ENCODE measurements at regions not wholly inside any gene's neighbourhood (a gene's known extent, or its start where the extent isn't known, plus 50 kb on each side); places are given as distances from the start of the nearest gene placed in this dataset.
A peak's percentile ranks its signal among the peaks of the same experiment; 100 is the strongest.
"Not testable (repeated sequence)": the region's sequence is repeated elsewhere in the genome, so short reads cannot be mapped to it uniquely, and the experiment has no call there.

DNA sequence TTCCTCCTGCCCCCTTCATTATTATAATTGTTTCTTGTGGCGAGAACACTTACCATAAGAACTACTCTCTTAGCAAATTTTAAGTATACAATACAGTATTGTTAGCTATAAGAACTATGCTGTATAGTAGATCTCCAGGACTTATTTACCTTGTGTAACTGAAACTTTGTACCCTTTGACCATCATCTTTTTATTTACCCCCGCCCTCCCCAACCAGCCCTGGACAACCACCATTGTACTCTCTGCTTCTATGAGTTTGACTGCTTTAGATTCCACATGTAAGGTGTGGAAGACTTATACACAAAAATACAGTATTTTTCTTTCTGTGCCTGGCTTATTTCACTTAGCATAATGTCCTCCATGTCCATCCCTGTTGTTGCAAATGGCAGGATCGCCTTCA lies 161.1 kb downstream of the PHF8 start:
- no peak for DNase-seq

DNA sequence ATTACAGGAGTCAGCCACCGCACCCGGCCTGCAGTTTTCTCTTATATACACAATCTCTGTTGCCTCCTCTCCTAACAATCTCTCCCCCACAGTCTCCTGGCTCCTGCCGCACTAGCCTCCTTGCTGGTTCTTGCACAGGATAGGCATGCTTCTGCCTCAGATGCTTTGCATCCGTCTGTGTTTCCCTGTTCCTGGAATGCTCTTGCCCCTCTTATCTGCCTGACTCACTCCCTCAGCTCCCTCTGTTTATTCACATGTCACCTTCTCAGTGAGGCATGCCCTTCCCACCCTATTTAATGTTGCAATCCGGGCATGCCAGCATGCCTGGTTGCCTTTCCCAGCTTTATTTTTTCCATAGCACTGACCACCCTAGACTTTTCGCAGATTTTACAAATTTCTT lies 161.9 kb downstream of the PHF8 start:
- DNase-seq: no peak

- DNase-seq: not testable (repeated sequence)
Observed at GRCh38 chrX:53880786-53881185, 163.5 kb downstream of the PHF8 start.

GRCh38 chrX:53859890-53860289 lies 173.4 kb upstream of the HUWE1 start:
- DNase-seq: no peak

DNA sequence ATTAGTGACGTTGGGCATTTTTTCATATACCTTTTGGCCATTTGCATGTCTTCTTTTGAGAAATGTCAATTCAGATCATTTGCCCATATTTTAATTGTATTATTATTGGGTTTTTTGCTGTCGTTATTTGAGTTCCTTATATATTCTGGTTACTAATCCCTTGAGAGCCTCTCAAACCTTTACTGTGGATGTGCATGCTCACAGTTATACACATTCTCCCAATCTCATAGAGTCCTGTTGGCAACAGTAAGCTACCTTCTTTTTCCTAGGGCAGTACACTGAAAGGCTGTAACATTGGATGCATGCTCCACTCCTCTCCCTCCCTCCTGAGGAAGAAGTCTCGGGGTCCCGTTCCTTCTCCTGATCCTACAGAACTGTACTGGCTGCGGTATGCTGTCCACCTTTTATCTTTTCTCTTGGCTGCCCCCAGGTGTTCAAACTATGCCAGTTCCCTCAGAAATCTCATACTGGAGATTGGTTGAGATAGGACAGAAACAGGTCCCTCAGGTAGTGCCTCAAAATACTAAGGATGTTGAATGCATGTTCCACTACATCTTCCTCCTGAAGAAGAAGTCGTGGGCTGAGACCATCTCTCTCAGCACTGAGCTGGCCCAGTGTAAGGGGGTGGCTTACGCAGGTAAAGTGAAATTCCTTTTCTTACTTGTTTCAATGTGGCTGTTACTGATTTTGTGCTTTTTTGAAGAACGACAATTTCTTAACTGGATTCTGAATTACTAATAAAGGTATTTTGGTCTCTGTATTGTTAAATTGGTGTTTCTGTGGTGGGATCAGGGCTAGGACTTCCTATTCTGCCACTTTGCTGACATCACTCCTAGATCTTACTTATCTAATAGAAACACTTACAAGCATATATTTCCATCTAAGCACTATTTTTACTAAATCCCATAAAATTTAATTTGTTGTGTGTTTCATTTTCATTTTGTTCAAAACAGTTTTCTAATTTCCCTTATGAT lies 145.4 kb upstream of the HUWE1 start:
- DNase-seq: peak; percentile 16

DNA sequence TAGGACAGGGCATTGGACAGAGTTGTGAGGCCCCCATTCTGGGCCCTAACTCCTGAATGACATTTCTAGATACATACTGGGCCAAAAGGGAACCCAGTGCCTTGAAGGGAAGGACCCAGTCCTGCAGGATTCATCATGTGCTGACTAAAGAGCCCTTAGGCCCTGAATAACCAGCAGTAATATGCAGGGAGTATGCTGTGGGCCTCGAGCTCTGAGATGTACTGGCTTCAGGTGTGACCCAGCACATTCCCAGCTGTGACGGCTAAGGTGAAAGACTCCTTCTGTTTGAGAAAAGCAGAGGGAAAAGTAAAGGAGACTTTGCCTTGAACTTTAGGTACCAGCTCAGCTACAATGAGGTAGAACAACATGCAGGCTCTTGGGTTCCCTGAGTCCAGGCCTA lies 138.2 kb upstream of the HUWE1 start:
- DNase-seq: no peak

- not testable (repeated sequence) for DNase-seq
Observed at GRCh38 chrX:53818115-53818514, 131.6 kb upstream of the HUWE1 start.

DNA sequence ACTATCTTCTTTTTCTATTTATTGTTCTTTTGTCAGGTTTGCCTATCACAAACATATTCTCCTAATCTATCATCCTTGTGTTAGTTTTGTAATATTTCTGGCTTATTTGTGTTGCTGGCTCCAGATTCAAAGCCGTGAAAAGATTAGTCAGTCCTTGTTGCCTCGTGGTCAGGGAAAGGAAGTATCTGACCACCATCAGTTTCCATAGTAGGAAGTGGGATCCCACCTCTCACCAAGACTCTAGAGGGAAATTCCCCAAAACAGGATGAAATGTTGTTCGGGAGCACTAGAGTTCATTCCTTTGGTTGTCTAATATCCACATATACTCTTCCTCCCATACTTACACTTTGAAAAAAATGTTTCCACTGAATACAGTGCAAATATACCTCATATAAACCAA lies 131.0 kb upstream of the HUWE1 start:
- no peak for DNase-seq

GRCh38 chrX:53813670-53814440 lies 127.3 kb upstream of the HUWE1 start:
- no peak for DNase-seq

DNA sequence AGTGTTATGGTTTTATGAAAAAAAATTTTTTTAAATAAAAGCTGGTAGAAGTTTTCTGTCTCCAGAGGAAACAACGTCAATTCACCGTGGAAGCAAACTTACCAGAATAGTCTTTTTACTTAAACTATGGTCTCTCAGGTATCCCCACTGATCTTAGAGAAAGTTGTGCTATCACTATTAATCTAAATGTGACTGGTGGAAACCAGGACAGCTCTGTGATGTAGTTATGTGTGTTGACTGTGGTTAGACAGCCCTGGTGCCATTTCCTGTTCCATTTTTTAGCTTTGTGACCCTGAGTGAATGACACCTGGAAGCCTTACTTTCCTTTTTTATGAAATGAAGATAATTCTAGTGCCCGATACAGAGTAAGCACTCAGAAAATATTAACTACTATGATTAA lies 111.8 kb upstream of the HUWE1 start:
- DNase-seq: no peak

- DNase-seq: no peak
Observed at GRCh38 chrX:53795576-53795975, 109.1 kb upstream of the HUWE1 start.

- DNase-seq: no peak
Observed at GRCh38 chrX:53794181-53794580, 107.7 kb upstream of the HUWE1 start.

DNA sequence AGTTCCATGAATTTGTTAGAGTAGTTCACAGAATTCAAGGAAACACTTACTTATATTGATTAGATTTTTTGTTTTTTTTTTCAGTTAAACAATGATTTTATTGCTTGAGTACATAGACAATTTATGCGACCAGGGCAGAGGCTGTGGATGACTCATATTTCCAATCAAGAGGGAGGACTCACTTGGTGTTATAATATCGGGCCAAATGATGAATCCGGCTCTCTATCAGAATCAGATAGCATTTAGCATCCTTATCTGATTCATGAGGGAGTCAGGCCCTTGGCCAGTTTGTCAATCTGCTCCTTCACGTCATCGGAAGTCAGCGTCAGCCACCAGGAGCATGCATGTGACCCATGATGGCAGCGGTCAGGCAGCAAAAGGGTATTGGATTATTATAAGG lies 82.3 kb upstream of the HUWE1 start:
- no peak for DNase-seq

GRCh38 chrX:53768451-53768850 lies 81.9 kb upstream of the HUWE1 start:
- DNase-seq: no peak

DNA sequence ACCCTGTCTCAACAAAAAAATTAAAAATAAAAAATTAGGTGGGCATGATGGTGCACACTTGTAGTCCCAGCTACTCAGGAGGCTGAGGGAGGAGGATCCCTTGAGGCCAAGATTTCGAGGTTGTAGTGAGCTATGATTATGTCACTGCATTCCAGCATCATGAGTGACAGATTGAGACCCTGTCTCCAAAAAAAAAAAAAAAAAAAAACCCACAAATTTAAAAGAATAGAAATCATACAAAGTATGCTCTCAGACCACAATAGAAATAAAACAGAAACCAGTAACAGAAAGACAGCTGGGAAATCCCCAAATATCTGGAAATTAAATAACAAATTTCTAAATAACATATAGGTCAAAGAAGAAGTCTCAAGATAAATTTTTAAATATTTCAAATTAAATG lies 81.0 kb upstream of the HUWE1 start:
- DNase-seq: no peak

- not testable (repeated sequence) for DNase-seq
Observed at GRCh38 chrX:53757181-53757580, 70.7 kb upstream of the HUWE1 start.

GRCh38 chrX:53746718-53747117 lies 60.2 kb upstream of the HUWE1 start:
- no peak for DNase-seq

DNA sequence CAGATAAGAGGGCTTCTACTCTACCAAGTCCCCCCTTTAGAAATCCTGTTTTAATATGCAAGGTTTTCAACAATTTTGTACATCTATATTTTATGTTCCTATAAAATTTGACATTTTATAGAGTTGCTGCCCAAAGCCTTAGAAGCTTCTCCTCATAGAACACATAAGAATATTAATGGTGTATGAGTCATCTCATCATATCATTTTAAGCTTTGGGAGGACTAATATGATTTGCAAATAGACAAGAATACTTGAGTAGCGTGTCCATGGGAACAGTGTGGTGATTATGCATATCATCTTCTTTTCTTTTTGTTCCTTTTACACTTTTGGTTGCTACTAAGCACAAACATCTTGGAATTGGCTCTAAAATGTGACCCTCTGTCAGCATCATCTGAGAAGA lies 56.7 kb upstream of the HUWE1 start:
- DNase-seq: no peak

GRCh38 chrX:53738370-53738906 lies 51.9 kb upstream of the HUWE1 start:
- DNase-seq: no peak

All from NCI-H1092 (cell line).